Neutrophil (primary cell): ENCODE measurements at regions not wholly inside any gene's neighbourhood (a gene's known extent, or its start where the extent isn't known, plus 50 kb on each side); places are given as distances from the start of the nearest gene placed in this dataset.

Experiments
- H3K27ac ChIP-seq: fragments of 200-600 bp; sonication (generic); 2 replicates; pipeline ENCODE4 v1.5.1; 2016; ENCODE audit warnings: mild to moderate bottlenecking, moderate library complexity
- H3K27me3 ChIP-seq: fragments of 200-600 bp; sonication (generic); 2 replicates; pipeline ENCODE4 v1.6.0; 2016; ENCODE audit warnings: mild to moderate bottlenecking
- H3K36me3 ChIP-seq: fragments of 200-600 bp; sonication (generic); 2 replicates; pipeline ENCODE4 v1.5.1; 2017
- H3K4me1 ChIP-seq, 2 experiments: fragments of 200-600 bp in 1 of 2; sonication (generic) in 1 of 2; 1 replicate in 1 of 2; 2 replicates in 1 of 2; pipeline versions ENCODE4 v1.5.1 to v1.6.1; 2013 to 2016; ENCODE audit warnings: low read depth in 1 of 2, low read length in 1 of 2, mild to moderate bottlenecking in 1 of 2, moderate library complexity in 1 of 2; ENCODE audit not compliant: control insufficient read depth in 1 of 2, insufficient read depth in 1 of 2
- H3K4me3 ChIP-seq, 2 experiments: fragments of 200-600 bp in 1 of 2; sonication (generic) in 1 of 2; 1 replicate in 1 of 2; 2 replicates in 1 of 2; pipeline ENCODE4 v1.5.1; 2013 to 2016; ENCODE audit warnings: low read depth in 1 of 2, low read length in 1 of 2, mild to moderate bottlenecking in 1 of 2, moderate library complexity in 1 of 2
- H3K9me3 ChIP-seq: fragments of 200-600 bp; sonication (generic); 2 replicates; pipeline ENCODE4 v1.5.1; 2016
- CTCF ChIP-seq: fragments of 200-600 bp; sonication (generic); IDR thresholded peaks from 2 replicates; pipeline ENCODE4 v1.5.1; 2016; ENCODE audit warnings: antibody characterized with exemption

GRCh38 chr10:42428534-42428933, 209.8 kb downstream of the ZNF33B start:
- no peaks in the 10 kb centered on the region for H3K36me3 ChIP-seq

GRCh38 chr10:42422911-42423310, 215.5 kb downstream of the ZNF33B start:
- Histone ChIP-seq H3K27me3 (no peaks in the 10 kb centered on the region), H3K4me1 (no peaks in the 10 kb centered on the region), H3K4me3 (no peak overlapping the region), H3K36me3 (no peaks in the 10 kb centered on the region), H3K27ac (no peak overlapping the region), H3K9me3 (no peaks in the 10 kb centered on the region)
- TF ChIP-seq CTCF, result no peak

More at GRCh38 chr10:42428534-42428933, 209.8 kb downstream of the ZNF33B start:
- Histone ChIP-seq H3K4me1 (no peaks in the 10 kb centered on the region), H3K9me3 (no peaks in the 10 kb centered on the region), H3K27ac (no peak overlapping the region), H3K4me3 (no peak overlapping the region), H3K27me3 (no peaks in the 10 kb centered on the region)
- no peak for TF ChIP-seq CTCF

GRCh38 chr10:42421812-42422211, 216.6 kb downstream of the ZNF33B start:
- Histone ChIP-seq H3K4me1 (no peaks in the 10 kb centered on the region), H3K36me3 (no peaks in the 10 kb centered on the region), H3K4me3 (no peak overlapping the region), H3K9me3 (no peaks in the 10 kb centered on the region), H3K27me3 (no peaks in the 10 kb centered on the region), H3K27ac (no peak overlapping the region)
- no peak for TF ChIP-seq CTCF

- no peak for TF ChIP-seq CTCF
- H3K9me3 ChIP-seq, result no peaks in the 10 kb centered on the region
- H3K27me3 ChIP-seq, result no peaks in the 10 kb centered on the region
- no peaks in the 10 kb centered on the region for H3K36me3 ChIP-seq
- H3K4me1 ChIP-seq, result no peaks in the 10 kb centered on the region
- H3K4me3 ChIP-seq, result no peak overlapping the region
- no peak overlapping the region for H3K27ac ChIP-seq
Observed at GRCh38 chr10:42419789-42420188, 218.6 kb downstream of the ZNF33B start.

- no peaks in the 10 kb centered on the region for H3K4me1 ChIP-seq
- H3K27me3 ChIP-seq, result no peaks in the 10 kb centered on the region
- no peak overlapping the region for H3K27ac ChIP-seq
- no peaks in the 10 kb centered on the region for H3K9me3 ChIP-seq
- H3K36me3 ChIP-seq, result no peaks in the 10 kb centered on the region
- no peak overlapping the region for H3K4me3 ChIP-seq
- no peak for TF ChIP-seq CTCF
Observed at GRCh38 chr10:42380926-42381547, 257.3 kb downstream of the ZNF33B start.
